Neural crest cell (in vitro differentiated cells): ENCODE measurements at regions not wholly inside any gene's neighbourhood (a gene's known extent, or its start where the extent isn't known, plus 50 kb on each side); places are given as distances from the start of the nearest gene placed in this dataset.

Source experiments
- DNase-seq: peaks from one replicate; pipeline ENCODE4 v3.0.0; 2021; ENCODE audit warnings: low read depth, mixed read lengths, low spot score
- H3K27ac Mint-ChIP-seq: one replicate; pipeline ENCODE4 v1.8.0; 2021; ENCODE audit warnings: mild to moderate bottlenecking, mixed read lengths; ENCODE audit not compliant: unreplicated experiment
- H3K27me3 Mint-ChIP-seq: 2 replicates; pipeline ENCODE4 v1.8.0; 2021; ENCODE audit warnings: low read depth, mild to moderate bottlenecking, mixed read lengths
- H3K36me3 Mint-ChIP-seq: 2 replicates; pipeline ENCODE4 v1.8.0; 2021; ENCODE audit warnings: low read depth, mild to moderate bottlenecking, mixed read lengths
- H3K4me1 Mint-ChIP-seq: 2 replicates; pipeline ENCODE4 v1.8.0; 2021; ENCODE audit warnings: mixed read lengths
- H3K4me3 Mint-ChIP-seq: one replicate; pipeline ENCODE4 v1.8.0; 2021; ENCODE audit warnings: mild to moderate bottlenecking, mixed read lengths
- H3K9me3 Mint-ChIP-seq: 2 replicates; pipeline ENCODE4 v1.8.0; 2021; ENCODE audit warnings: mixed read lengths
- TF ChIP-seq, protein P1 (sequence below): fragments of 200-600 bp; sonication (generic); conservative IDR thresholded peaks from 2 replicates; pipeline ENCODE4 v1.5.0; 2021; ENCODE audit warnings: antibody characterized with exemption, mild to moderate bottlenecking

DNA sequence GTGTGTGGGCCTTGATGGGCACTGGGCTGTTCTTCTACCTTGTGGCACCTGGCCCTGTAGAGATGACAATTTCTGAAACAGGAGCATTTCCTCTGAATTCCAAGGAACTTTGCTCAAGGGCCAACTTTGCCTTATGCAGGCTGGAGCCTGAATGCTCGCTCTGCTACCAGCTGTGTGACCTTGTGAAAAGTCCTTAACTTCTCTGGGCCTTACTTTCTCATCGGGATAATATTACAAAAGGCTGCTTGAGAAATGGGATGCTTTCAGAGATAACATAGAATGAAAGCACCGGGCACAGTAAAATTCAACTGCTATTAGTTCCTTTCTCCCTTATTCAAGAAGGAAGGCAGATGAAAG lies 58.8 kb downstream of the GADD45G start:
- no peaks in the 10 kb centered on the region for H3K9me3 Mint-ChIP-seq
- DNase-seq, result no peak
- no peak overlapping the region for H3K4me3 Mint-ChIP-seq
- H3K4me1 Mint-ChIP-seq, result peaks cover 16% of the 10 kb centered on the region
- peaks cover 59% of the 10 kb centered on the region for H3K27me3 Mint-ChIP-seq
- H3K27ac Mint-ChIP-seq, result no peak overlapping the region
- TF ChIP-seq, protein P1, sequence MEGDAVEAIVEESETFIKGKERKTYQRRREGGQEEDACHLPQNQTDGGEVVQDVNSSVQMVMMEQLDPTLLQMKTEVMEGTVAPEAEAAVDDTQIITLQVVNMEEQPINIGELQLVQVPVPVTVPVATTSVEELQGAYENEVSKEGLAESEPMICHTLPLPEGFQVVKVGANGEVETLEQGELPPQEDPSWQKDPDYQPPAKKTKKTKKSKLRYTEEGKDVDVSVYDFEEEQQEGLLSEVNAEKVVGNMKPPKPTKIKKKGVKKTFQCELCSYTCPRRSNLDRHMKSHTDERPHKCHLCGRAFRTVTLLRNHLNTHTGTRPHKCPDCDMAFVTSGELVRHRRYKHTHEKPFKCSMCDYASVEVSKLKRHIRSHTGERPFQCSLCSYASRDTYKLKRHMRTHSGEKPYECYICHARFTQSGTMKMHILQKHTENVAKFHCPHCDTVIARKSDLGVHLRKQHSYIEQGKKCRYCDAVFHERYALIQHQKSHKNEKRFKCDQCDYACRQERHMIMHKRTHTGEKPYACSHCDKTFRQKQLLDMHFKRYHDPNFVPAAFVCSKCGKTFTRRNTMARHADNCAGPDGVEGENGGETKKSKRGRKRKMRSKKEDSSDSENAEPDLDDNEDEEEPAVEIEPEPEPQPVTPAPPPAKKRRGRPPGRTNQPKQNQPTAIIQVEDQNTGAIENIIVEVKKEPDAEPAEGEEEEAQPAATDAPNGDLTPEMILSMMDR, result no peak
- H3K36me3 Mint-ChIP-seq, result no peaks in the 10 kb centered on the region

DNA sequence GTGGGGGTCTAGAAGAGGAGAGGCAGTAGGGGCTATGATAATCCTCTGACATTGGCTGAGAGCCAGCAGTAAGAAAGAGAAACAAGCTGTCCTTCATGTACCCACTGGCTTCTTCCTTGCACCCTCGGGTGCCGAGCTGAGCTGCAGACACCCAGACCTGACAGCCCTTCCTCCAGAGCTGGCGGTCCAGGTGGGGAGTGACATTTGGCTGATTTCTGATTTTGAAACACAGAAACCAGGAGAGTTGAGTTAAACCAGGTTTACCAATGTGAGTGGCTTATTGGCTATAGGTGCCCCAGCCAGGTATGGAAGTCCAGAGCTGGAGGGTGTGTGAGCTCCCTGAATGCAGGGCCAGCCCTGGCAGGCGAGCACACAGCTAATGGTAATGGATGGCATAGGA lies 59.2 kb downstream of the GADD45G start:
- Mint-ChIP-seq H3K36me3 (no peaks in the 10 kb centered on the region), H3K4me1 (peaks cover 18% of the 10 kb centered on the region), H3K4me3 (no peak overlapping the region), H3K27me3 (peaks cover 60% of the 10 kb centered on the region), H3K9me3 (no peaks in the 10 kb centered on the region), H3K27ac (no peak overlapping the region)
- DNase-seq, result no peak
- TF ChIP-seq, protein P1, result no peak

DNA sequence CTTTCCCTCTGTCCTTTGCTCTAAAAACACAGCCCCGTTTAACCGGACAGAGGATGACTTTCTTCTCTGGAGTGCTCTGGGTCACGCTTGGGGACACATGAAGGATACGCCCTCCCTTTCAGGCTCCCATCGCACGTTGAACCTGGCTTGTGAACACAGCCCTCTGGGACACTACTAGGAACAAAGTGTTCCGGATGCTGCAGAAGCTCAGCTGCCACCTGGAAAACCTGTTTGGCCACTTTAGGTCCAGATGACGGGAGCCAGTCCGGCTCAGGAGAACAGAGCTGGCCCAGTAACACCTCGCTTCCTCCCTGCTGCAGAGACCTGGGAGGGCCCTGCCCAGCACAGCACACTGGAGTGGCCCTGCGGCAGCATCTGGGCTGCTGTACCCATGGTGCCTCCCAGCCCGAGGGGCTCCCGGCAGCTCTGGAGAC lies 60.1 kb downstream of the GADD45G start:
- no peaks in the 10 kb centered on the region for H3K9me3 Mint-ChIP-seq
- DNase-seq, result no peak
- TF ChIP-seq, protein P1, result no peak
- no peak overlapping the region for H3K27ac Mint-ChIP-seq
- peaks cover 18% of the 10 kb centered on the region for H3K4me1 Mint-ChIP-seq
- no peaks in the 10 kb centered on the region for H3K36me3 Mint-ChIP-seq
- peaks cover 56% of the 10 kb centered on the region for H3K27me3 Mint-ChIP-seq
- no peak overlapping the region for H3K4me3 Mint-ChIP-seq

DNA sequence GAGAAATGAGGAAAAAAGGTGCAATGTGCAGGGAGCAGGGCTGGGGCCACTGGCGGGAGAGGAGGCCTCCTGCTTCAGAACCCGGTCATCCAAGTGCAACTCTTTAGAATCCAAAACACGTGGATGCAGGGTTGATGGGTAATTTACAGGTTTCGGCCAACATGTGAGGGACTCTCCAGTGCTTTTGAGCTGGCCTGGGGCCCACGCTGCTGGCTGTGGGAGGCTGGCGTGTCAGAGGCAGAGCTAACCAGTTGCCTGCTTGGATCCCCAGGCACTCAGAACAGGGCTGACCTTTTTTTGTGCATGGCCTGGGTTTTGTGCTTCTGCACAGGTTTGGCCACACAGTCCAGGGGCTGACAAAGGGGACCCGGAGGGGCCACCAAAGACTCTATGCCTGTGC lies 61.6 kb downstream of the GADD45G start:
- no peak overlapping the region for H3K4me3 Mint-ChIP-seq
- H3K4me1 Mint-ChIP-seq, result peaks cover 16% of the 10 kb centered on the region
- TF ChIP-seq, protein P1, result no peak
- DNase-seq, result no peak
- H3K9me3 Mint-ChIP-seq, result peaks cover 2% of the 10 kb centered on the region
- peaks cover 2% of the 10 kb centered on the region for H3K36me3 Mint-ChIP-seq
- peaks cover 71% of the 10 kb centered on the region for H3K27me3 Mint-ChIP-seq
- no peak overlapping the region for H3K27ac Mint-ChIP-seq

DNA sequence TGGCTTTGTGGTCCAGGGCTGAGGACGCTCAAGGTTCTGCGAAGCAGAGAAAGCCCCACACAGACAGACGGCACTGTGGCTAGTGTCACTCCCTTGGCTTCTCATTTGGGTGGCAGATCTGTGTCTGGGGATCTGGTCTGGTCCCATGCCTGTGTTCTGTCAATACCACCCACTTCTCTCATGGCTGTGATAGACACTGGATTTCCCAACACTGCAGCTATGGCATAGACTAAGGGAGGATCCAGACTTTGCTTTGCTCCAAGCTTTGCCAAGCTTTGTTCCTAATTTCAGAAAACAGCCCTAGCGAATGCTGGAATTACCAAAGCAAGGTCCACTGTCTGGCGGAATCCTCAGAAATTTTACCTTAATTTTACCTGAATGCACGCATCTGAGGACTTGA lies 62.1 kb downstream of the GADD45G start:
- H3K4me3 Mint-ChIP-seq, result no peak overlapping the region
- DNase-seq, result no peak
- H3K27me3 Mint-ChIP-seq, result peaks cover 73% of the 10 kb centered on the region
- H3K4me1 Mint-ChIP-seq, result peaks cover 11% of the 10 kb centered on the region
- TF ChIP-seq, protein P1, result no peak
- H3K27ac Mint-ChIP-seq, result no peak overlapping the region
- peaks cover 3% of the 10 kb centered on the region for H3K9me3 Mint-ChIP-seq
- peaks cover 2% of the 10 kb centered on the region for H3K36me3 Mint-ChIP-seq

DNA sequence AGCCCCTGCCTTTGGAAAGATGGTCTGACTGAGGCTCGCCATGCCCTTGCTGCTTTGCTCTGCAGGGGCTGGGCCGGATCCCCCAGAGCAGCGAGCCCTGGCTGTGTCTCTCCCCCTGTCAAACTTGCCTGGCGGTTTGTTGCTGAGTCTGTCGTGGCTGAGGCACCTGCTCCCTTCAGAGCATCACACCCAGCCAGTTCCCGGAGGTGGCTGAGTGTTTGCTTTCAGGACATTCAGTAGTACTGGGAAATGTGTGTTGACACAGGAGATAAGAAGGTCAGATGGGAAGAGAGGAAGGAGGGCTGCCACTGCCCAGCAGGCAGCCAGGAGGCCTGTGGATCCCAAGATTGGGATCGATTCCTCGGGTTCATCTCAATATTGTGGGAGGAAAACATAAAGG lies 62.9 kb downstream of the GADD45G start:
- Mint-ChIP-seq H3K4me1 (peaks cover 8% of the 10 kb centered on the region), H3K9me3 (peaks cover 3% of the 10 kb centered on the region), H3K27me3 (peaks cover 73% of the 10 kb centered on the region)

More for the DNA sequence above, 62.9 kb downstream of the GADD45G start:
- no peak overlapping the region for H3K27ac Mint-ChIP-seq
- peaks cover 2% of the 10 kb centered on the region for H3K36me3 Mint-ChIP-seq
- H3K4me3 Mint-ChIP-seq, result no peak overlapping the region
- DNase-seq, result no peak
- TF ChIP-seq, protein P1, result no peak
